Endothelial cell of umbilical vein (primary cell): ENCODE measurements at regions not wholly inside any gene's neighbourhood (a gene's known extent, or its start where the extent isn't known, plus 50 kb on each side); places are given as distances from the start of the nearest gene placed in this dataset.

ENCODE experiments used
- BruUV-seq: library from RNA; stranded (reverse); fragments of 400-500 nt; replicated peaks from 2 replicates; lab custom pipeline; 2021; lab: Mats Ljungman, UMichigan
- CTCF ChIA-PET: fragments of 300-600, 350-600 bp; sonication (Branson Sonifier 250); formaldehyde crosslinking; loops from one replicate; lab custom pipeline; 2021; ENCODE audit warnings: antibody characterized with exemption, inconsistent platforms; lab: Charles Lee
- POLR2A ChIA-PET: fragments of 300-600, 350-600 bp; sonication (Branson Sonifier 250); formaldehyde crosslinking; loops from one replicate; lab custom pipeline; 2021; ENCODE audit warnings: antibody characterized with exemption, inconsistent platforms; lab: Charles Lee
- DNase-seq: peaks from one replicate; pipeline ENCODE4 v3.0.0-alpha.2; 2011; ENCODE audit warnings: low read depth, low spot score
- FAIRE-seq: peaks from 2 replicates; lab custom pipeline; 2011; peaks lifted over from hg19 to GRCh38; lab: Jason Lieb, UNC
- H2AFZ ChIP-seq: 2 replicates; pipeline ENCODE4 v1.6.0; 2012; ENCODE audit warnings: low read depth, low read length, control low read depth, inconsistent platforms
- H3K27ac ChIP-seq: 2 replicates; pipeline ENCODE4 v1.5.1; 2011; ENCODE audit warnings: low read depth, mild to moderate bottlenecking, control low read depth, low read length, moderate library complexity; ENCODE audit not compliant: insufficient read depth
- H3K27me3 ChIP-seq, 2 experiments: 2 replicates each; pipeline versions ENCODE4 v1.6.0 to v1.6.1; 2011; ENCODE audit warnings: low read length in 2 of 2, mixed read lengths in 1 of 2; ENCODE audit not compliant: control insufficient read depth in 2 of 2, insufficient read depth in 2 of 2
- H3K36me3 ChIP-seq, 2 experiments: 2 replicates in 1 of 2; 3 replicates in 1 of 2; pipeline ENCODE4 v1.5.1; 2011; ENCODE audit warnings: low read length in 2 of 2, mild to moderate bottlenecking in 1 of 2, moderate library complexity in 1 of 2; ENCODE audit not compliant: control insufficient read depth in 2 of 2, insufficient read depth in 2 of 2; ENCODE audit errors: extremely low read depth in 1 of 2
- H3K4me1 ChIP-seq: 3 replicates; pipeline ENCODE4 v1.5.1; 2011; ENCODE audit warnings: mild to moderate bottlenecking, low read length; ENCODE audit not compliant: control insufficient read depth, insufficient read depth; ENCODE audit errors: extremely low read depth
- H3K4me2 ChIP-seq: 2 replicates; pipeline ENCODE4 v1.6.1; 2011; ENCODE audit warnings: low read length, control low read depth, mixed read lengths; ENCODE audit not compliant: insufficient read depth
- H3K4me3 ChIP-seq, 3 experiments: fragments of 200-600 bp in 1 of 3; sonication (generic), shearing (Covaris generic) in 1 of 3; replicated peaks in 1 of 3; 2 replicates each; pipeline ENCODE4 v1.5.1; 2011 to 2016; ENCODE audit warnings: control low read depth in 3 of 3, low read length in 3 of 3, mild to moderate bottlenecking in 2 of 3, inconsistent platforms in 1 of 3, low read depth in 1 of 3, moderate library complexity in 1 of 3; ENCODE audit not compliant: insufficient read depth in 1 of 3
- H3K79me2 ChIP-seq: 2 replicates; pipeline ENCODE4 v1.6.0; 2012; ENCODE audit warnings: low read length, inconsistent platforms; ENCODE audit not compliant: control insufficient read depth, insufficient read depth
- H3K9ac ChIP-seq: replicated peaks from 2 replicates; pipeline ENCODE3; 2011; ENCODE audit warnings: low read length, control low read depth; ENCODE audit not compliant: insufficient read depth; ENCODE audit errors: extremely low read depth
- H3K9me1 ChIP-seq: replicated peaks from 3 replicates; pipeline ENCODE4 v1.6.0; 2011; ENCODE audit warnings: mild to moderate bottlenecking, low read length; ENCODE audit not compliant: control insufficient read depth, insufficient read depth; ENCODE audit errors: extremely low read depth
- H3K9me3 ChIP-seq: replicated peaks from 2 replicates; pipeline ENCODE4 v1.5.1; 2012; ENCODE audit warnings: low read length, inconsistent platforms; ENCODE audit not compliant: control insufficient read depth, insufficient read depth
- H4K20me1 ChIP-seq: replicated peaks from 2 replicates; pipeline ENCODE3; 2011; ENCODE audit warnings: mild to moderate bottlenecking, low read length; ENCODE audit not compliant: control insufficient read depth, insufficient read depth; ENCODE audit errors: extremely low read depth
- CTCF ChIP-seq, 2 donors: IDR thresholded peaks; 1 replicate in 1 of 2; 2 replicates in 1 of 2; pipeline ENCODE4 v1.5.1; 2011; ENCODE audit warnings: low read length in 2 of 2, mild to moderate bottlenecking in 2 of 2, moderate library complexity in 2 of 2, control low read depth in 1 of 2, inconsistent platforms in 1 of 2, low read depth in 1 of 2; ENCODE audit not compliant: insufficient read depth in 1 of 2; ENCODE audit errors: extremely low read depth in 1 of 2
- FOS ChIP-seq: IDR thresholded peaks from 2 replicates; pipeline ENCODE4 v1.6.1; 2011; ENCODE audit warnings: mild to moderate bottlenecking, low read length, moderate library complexity, borderline replicate concordance; ENCODE audit not compliant: insufficient read depth
- JUN ChIP-seq: IDR thresholded peaks from 2 replicates; pipeline ENCODE4 v1.6.1; 2011; ENCODE audit warnings: borderline replicate concordance, low read depth; ENCODE audit not compliant: insufficient read length, insufficient read depth
- MAX ChIP-seq: IDR thresholded peaks from 2 replicates; pipeline ENCODE4 v1.6.1; 2011; ENCODE audit not compliant: insufficient read depth, insufficient read length
- MYC ChIP-seq: IDR thresholded peaks from one replicate; pipeline ENCODE4 v1.6.1; 2011; ENCODE audit warnings: mild to moderate bottlenecking, low read depth, low read length
- POLR2A ChIP-seq: IDR thresholded peaks from 2 replicates; pipeline ENCODE4 v1.6.1; 2012; ENCODE audit warnings: low read depth, mild to moderate bottlenecking, control low read depth, low read length
- POLR2AphosphoS5 ChIP-seq: IDR thresholded peaks from 2 replicates; pipeline ENCODE4 v1.6.1; 2012; ENCODE audit warnings: low read depth, mild to moderate bottlenecking, control low read depth, low read length, moderate library complexity; ENCODE audit not compliant: insufficient read depth
- dilution Hi-C: fragments of 300-500 bp; cut with MboI; formaldehyde crosslinking; loops from one replicate; pipeline ENCODE4 v1.15.0; 2019; ENCODE audit warnings: low sequenced_read_pairs; ENCODE audit not compliant: extremely low pct_ligation_motif_present
- intact Hi-C: fragments of 100-400 bp; cut with micrococcal nuclease; formaldehyde crosslinking; loops from one replicate; pipeline ENCODE4 v1.10.0; 2022

GRCh38 chr2:16091576-16092282 lies 151.4 kb downstream of the MYCN start:
- Histone ChIP-seq H3K4me1 (no peaks in the 10 kb centered on the region), H2AFZ (no peak overlapping the region), H3K9me3 (peaks cover 1% of the 10 kb centered on the region), H3K79me2 (no peaks in the 10 kb centered on the region), H3K4me2 (no peak overlapping the region), H3K36me3 (no peaks in the 10 kb centered on the region), H4K20me1 (no peaks in the 10 kb centered on the region), H3K27ac (no peak overlapping the region), H3K9ac (no peak overlapping the region), H3K9me1 (no peaks in the 10 kb centered on the region), H3K27me3 (no peaks in the 10 kb centered on the region), H3K4me3 (no peak overlapping the region)
- intact Hi-C loops = no loop called here
- dilution Hi-C loops = no loop called here
- ChIA-PET POLR2A (no interaction called here), CTCF (no interaction called here)
- BruUV-seq = no TSS peak
- FAIRE-seq (no peak), DNase-seq (no peak)
- TF ChIP-seq MAX (no peak), MYC (no peak)

GRCh38 chr2:16090650-16091575 lies 150.6 kb downstream of the MYCN start:
- no peaks in the 10 kb centered on the region for H3K27me3 ChIP-seq
- FAIRE-seq (no peak), DNase-seq (no peak)
- dilution Hi-C loops (no loop called here), intact Hi-C loops (no loop called here)
- no peaks in the 10 kb centered on the region for H3K9me1 ChIP-seq
- no peak overlapping the region for H3K27ac ChIP-seq
- H3K9ac ChIP-seq = no peak overlapping the region
- BruUV-seq = no TSS peak
- no peaks in the 10 kb centered on the region for H3K79me2 ChIP-seq
- POLR2A ChIA-PET = no interaction called here
- H2AFZ ChIP-seq = no peak overlapping the region
- H3K4me3 ChIP-seq = no peak overlapping the region
- CTCF ChIA-PET = no interaction called here
- no peak overlapping the region for H3K4me2 ChIP-seq
- H4K20me1 ChIP-seq = no peaks in the 10 kb centered on the region
- peaks cover 1% of the 10 kb centered on the region for H3K9me3 ChIP-seq
- TF ChIP-seq POLR2A (no peak), CTCF (IDR thresholded peaks at IDR 0.05; ENCODE audit: extremely low read depth in 1 of 2, insufficient read depth in 1 of 2, low read depth in 1 of 2, low read length in 2 of 2) (no peak), JUN (no peak), MAX (no peak), POLR2AphosphoS5 (no peak), FOS (no peak), MYC (no peak)
- no peaks in the 10 kb centered on the region for H3K36me3 ChIP-seq
- no peaks in the 10 kb centered on the region for H3K4me1 ChIP-seq
